ENCODE measurements at regions not wholly inside any gene's neighbourhood (a gene's known extent, or its start where the extent isn't known, plus 50 kb on each side); places are given as distances from the start of the nearest gene placed in this dataset.

DNA sequence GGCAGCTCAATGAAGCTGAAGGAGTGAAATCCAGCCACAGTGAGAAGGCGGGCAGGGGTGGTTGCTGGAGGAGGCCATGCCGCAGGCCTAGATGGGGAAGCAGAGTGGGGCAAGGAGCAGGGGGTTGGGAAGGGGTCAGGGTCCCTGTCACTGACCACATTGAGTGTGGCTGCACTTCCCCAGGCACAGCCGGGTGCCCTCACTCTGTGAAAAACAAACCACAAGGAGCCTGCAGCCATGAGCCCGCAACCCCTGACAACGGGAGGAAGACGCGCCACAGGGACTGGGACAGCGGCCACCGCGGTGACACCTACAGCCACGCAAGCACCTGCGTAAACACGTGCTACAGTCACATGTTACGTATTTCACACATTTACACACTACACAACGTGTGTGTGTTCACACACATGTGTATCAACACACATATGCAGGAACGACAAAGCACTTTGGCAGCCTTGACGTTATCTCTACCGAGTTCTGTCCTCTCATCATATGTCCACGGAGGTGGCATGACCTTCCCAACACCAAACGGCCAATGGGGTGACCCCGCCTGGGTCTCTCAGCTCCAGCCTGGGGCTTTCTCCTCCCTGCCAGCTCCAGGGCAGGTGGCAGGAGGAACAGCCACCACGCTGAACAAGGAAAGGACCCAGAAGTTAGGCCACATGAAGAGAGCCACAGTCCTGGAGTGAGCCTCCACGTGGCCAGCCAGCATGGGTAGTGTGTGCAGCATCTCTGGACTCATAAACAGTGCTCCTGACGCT lies 137.6 kb upstream of the RPS6KA2 start:
- no peak overlapping the region for H3K4me3 ChIP-seq (replicated peaks; ENCODE audit: low read depth, low read length)
- DNase-seq (ENCODE audit: low read depth) = no peak
- TF ChIP-seq, protein P1, sequence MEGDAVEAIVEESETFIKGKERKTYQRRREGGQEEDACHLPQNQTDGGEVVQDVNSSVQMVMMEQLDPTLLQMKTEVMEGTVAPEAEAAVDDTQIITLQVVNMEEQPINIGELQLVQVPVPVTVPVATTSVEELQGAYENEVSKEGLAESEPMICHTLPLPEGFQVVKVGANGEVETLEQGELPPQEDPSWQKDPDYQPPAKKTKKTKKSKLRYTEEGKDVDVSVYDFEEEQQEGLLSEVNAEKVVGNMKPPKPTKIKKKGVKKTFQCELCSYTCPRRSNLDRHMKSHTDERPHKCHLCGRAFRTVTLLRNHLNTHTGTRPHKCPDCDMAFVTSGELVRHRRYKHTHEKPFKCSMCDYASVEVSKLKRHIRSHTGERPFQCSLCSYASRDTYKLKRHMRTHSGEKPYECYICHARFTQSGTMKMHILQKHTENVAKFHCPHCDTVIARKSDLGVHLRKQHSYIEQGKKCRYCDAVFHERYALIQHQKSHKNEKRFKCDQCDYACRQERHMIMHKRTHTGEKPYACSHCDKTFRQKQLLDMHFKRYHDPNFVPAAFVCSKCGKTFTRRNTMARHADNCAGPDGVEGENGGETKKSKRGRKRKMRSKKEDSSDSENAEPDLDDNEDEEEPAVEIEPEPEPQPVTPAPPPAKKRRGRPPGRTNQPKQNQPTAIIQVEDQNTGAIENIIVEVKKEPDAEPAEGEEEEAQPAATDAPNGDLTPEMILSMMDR (IDR thresholded peaks at IDR 0.05; ENCODE audit: low read length, missing control alignments) = no peak

DNA sequence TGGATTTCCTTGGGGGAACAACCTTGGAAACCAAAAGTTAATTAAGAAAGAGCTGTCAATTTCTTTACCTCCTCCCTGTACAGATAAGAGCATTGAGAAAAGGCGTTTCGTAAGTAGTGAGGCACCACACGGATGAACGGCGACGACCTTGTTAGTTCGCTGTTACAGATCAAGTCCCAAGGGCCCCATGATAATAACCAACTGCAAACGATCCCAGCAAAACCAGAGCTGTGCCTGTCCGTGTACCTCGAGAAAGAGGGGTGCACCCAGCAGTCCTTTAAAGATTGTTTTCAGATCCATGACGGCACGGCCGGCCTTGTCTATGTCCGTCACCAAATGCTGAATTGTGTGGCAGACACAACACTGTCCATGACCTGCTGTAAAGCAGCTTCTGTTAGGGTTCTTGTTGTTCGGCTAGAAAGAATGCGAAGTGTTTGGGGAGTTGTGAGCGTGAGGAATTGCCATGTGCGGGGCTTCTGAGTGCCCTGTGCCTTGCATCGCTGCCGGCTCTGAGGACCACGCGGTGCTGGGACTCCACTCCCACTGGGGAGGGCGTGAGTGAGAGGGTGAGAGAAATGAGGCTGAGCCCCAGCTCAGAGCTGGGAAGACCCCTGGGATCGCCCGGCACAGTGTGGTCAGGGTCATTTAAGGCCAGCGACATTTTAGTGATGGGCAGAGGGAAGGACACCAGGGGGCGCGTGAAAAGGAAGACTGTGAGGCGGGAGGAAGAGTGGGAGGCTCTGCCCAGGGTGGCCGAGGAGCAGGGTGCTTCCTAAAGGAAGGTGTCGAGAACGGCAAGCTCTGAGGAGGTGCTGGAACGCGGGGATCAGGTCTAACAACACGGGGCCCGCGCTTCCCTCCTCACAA lies 136.8 kb upstream of the RPS6KA2 start:
- DNase-seq (ENCODE audit: low read depth) = no peak
- TF ChIP-seq, protein P1 (IDR thresholded peaks at IDR 0.05; ENCODE audit: low read length, missing control alignments) = no peak

DNA sequence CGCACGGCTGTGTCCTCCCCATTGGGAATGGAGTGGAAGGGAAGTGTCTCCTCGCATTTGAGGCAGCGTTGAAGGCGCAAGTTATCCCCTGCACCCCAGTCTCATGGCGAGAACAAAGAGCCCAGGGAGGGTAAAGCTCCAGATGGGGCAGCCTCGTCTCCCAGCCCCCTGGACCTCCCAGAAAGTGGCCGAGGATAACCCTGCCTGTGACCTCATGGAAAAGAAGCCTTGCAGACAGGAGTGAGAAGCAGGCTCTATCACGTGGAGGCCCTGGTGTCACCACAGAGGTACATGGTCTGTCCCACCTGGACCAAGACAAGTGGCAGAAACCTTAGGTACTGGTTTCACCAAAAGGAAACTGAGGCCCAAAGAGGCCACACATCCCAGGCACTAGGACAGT lies 134.8 kb upstream of the RPS6KA2 start:
- DNase-seq (ENCODE audit: low read depth) = no peak
- TF ChIP-seq, protein P1 (IDR thresholded peaks at IDR 0.05; ENCODE audit: low read length, missing control alignments) = no peak
- H3K4me3 ChIP-seq (replicated peaks; ENCODE audit: low read depth, low read length) = no peak overlapping the region

More for the DNA sequence above, 136.8 kb upstream of the RPS6KA2 start:
- no peak overlapping the region for H3K4me3 ChIP-seq (replicated peaks; ENCODE audit: low read depth, low read length)

DNA sequence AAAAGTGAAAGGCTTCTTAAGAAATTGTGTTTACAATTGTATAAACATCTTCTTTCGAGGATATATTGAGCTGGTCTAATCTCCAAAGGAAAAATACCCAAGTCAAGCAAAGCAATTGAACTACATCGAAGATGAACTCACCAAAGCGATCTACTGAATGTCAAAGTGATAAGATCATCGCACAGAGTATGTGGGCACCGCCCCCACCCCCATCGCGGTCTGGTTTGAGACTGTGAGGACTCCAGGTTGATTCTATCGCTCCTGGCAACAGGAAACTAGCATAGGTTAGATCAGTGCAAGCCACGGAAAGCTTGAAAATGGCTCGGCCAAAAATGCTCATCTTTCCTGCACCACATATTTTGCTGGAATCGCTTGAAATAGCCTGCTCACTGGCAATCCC lies 133.2 kb upstream of the RPS6KA2 start:
- DNase-seq (ENCODE audit: low read depth) = no peak
- H3K4me3 ChIP-seq (replicated peaks; ENCODE audit: low read depth, low read length) = no peak overlapping the region
- TF ChIP-seq, protein P1 (IDR thresholded peaks at IDR 0.05; ENCODE audit: low read length, missing control alignments) = no peak

DNA sequence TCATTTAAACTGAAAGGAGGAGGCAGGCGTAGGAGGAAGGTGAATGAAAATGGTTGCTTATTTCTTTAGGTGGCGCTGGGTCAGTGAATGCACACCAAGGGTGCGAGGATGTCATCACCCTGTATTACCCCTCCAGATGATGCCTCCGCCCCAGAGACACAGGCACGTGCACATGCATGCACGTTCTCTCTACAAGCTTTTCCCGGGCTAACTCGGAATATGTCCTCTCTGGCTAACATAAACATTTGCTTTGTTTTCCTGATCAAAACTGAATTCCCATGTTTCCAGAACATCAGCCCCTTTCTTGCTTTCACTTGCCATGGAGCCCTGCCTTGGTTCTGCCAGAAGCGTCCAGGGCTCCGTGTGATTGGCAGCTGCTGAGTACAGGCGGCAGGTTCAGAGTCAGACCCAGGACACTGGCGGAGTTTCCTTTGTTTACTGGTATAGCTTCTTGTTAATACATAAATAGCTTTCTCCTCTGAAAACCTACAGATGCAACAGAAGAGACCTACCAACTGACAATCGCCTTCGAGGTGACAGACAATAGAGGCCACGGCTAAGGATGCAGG lies 131.2 kb upstream of the RPS6KA2 start:
- H3K4me3 ChIP-seq (replicated peaks; ENCODE audit: low read depth, low read length) = no peak overlapping the region
- TF ChIP-seq, protein P1 (IDR thresholded peaks at IDR 0.05; ENCODE audit: low read length, missing control alignments) = no peak
- DNase-seq (ENCODE audit: low read depth) = no peak

DNA sequence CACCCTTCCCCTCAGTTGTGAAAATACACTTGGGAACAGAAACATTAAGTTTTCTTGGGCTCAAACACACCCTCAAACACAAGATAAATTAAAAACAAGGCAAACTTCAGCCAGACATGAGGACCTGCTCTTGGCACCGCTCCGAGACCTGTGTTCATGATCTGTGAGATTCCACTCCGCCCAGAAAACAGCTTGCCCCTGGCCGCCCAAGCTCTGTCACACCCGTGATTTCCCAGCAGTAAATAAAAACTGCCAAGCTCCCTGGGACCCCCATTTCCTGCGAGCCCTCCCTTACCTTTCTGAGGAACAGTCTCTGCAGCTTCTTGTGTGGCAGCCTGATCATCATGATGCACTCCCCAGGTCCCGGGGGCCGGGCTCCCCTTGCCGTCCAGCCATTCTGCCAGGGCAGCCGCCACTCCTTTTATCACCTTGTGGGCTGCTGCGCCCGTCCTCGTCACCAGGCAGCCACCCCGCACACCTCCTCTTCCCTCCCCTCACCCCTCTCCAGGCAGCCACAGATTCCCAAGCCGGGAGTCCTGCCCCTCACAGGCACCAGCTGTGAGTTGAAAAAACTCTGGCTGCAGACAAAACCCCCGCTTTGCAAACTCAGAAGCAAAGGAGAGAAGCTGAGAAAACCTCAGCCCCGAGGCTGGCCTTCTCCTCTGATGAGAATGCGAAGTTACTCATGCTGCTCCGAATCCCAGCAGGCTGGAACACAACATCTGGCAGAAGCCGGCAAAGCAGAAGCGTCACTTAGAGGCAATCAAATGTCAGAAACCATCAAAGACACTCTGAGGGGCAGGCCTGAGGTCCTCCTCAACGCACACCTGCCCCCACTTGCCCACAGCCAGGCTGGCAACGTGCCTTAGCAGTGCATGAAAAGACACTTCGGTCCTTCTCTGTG lies 130.4 kb upstream of the RPS6KA2 start:
- DNase-seq (ENCODE audit: low read depth) = peak; percentile 25
- no peak overlapping the region for H3K4me3 ChIP-seq (replicated peaks; ENCODE audit: low read depth, low read length)
- TF ChIP-seq, protein P1 (IDR thresholded peaks at IDR 0.05; ENCODE audit: low read length, missing control alignments) = no peak
